DMS153 treated with DMSO at 0.1 percent for 48 hours (cell line): ENCODE measurements at regions not wholly inside any gene's neighbourhood (a gene's known extent, or its start where the extent isn't known, plus 50 kb on each side); places are given as distances from the start of the nearest gene placed in this dataset.
"Not testable (repeated sequence)": the region's sequence is repeated elsewhere in the genome, so short reads cannot be mapped to it uniquely, and the experiment has no call there.

ENCODE experiments used
- DNase-seq: peaks from one replicate; lab custom pipeline; 2025; ENCODE audit not compliant: unreplicated experiment; lab: John Stamatoyannopoulos, UW

- DNase-seq: no peak
Measured at GRCh38 chr13:50758796-50759195, 84.7 kb downstream of the DLEU7 start.

GRCh38 chr13:50760751-50761150 lies 82.7 kb downstream of the DLEU7 start:
- no peak for DNase-seq

- DNase-seq: no peak
Measured at GRCh38 chr13:50761406-50761805, 82.1 kb downstream of the DLEU7 start.

GRCh38 chr13:50762969-50763567 lies 80.4 kb downstream of the DLEU7 start:
- DNase-seq: no peak

- no peak for DNase-seq
Measured at GRCh38 chr13:50766013-50766412, 77.5 kb downstream of the DLEU7 start.

GRCh38 chr13:50766695-50767094 lies 76.8 kb downstream of the DLEU7 start:
- DNase-seq: no peak

- DNase-seq: not testable (repeated sequence)
Measured at GRCh38 chr13:50772881-50773280, 70.6 kb downstream of the DLEU7 start.
